AG09319 (cell line): ENCODE measurements at regions not wholly inside any gene's neighbourhood (a gene's known extent, or its start where the extent isn't known, plus 50 kb on each side); places are given as distances from the start of the nearest gene placed in this dataset.

Experiments used
- DNase-seq: peaks from one replicate; pipeline ENCODE4 v3.0.0-alpha.2; 2010; ENCODE audit warnings: low read depth; ENCODE audit errors: extremely low read depth
- CTCF ChIP-seq: IDR thresholded peaks from 2 replicates; pipeline ENCODE4 v1.5.1; 2011; ENCODE audit warnings: low read depth, mild to moderate bottlenecking, inconsistent platforms, low read length, moderate library complexity

DNA sequence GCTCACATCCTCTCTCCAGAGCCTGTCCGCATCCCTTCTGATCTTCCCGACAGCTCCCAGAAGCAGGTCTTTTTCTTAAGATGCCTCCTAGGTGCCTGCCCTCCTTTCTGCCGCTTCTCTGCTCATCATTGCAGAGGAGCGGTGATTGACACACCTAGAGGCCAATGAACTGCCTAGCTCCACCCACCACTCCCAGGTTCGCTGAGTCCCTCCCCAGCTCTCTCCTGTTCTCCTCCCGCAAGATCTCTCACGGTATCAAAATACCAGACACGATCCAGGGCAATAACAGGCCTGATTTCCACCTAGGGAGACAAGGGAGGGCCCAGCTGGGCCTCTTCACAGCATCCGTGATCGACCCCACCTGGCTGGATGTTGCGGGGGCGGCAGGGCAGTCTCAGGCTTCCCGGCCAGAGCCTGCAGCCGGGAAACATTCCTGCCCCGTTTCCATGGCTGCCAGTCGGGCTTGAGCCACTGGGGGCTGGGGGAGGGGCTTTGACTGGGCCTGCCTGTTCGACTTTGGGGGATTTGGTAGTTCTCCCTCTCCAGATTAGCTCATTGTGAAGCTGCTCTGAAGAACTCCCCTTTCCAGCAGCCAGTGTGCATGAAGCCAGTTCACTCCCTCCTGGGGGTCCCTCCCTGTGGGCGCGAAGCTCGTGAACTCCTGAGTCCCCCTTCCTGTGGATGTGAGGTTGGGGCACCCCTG is 373.5 kb downstream of the RPS24 start:
- TF ChIP-seq CTCF, result no peak
- DNase-seq, result no peak

DNA sequence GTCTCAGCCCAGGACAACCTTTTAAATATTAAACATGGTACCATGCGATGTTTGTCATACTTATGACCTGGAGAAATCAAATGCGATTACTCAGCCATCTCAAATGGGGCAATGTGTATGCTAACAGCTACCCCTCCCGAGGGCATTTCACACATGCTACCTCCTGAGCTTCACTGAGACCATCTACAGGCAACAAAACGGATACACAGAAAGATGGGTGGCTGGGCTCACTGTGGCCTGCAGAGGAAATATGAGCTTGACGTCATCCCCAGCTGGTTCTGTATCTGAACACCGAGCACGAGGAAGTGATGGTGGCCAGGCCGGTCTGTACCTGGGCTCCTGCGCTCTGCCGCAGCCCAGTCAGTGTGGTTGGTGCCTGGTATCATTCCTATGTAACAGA is 374.3 kb downstream of the RPS24 start:
- TF ChIP-seq CTCF, result no peak
- no peak for DNase-seq

GRCh38 chr10:78408671-78409472 is 375.2 kb downstream of the RPS24 start:
- TF ChIP-seq CTCF, result no peak
- no peak for DNase-seq

DNA sequence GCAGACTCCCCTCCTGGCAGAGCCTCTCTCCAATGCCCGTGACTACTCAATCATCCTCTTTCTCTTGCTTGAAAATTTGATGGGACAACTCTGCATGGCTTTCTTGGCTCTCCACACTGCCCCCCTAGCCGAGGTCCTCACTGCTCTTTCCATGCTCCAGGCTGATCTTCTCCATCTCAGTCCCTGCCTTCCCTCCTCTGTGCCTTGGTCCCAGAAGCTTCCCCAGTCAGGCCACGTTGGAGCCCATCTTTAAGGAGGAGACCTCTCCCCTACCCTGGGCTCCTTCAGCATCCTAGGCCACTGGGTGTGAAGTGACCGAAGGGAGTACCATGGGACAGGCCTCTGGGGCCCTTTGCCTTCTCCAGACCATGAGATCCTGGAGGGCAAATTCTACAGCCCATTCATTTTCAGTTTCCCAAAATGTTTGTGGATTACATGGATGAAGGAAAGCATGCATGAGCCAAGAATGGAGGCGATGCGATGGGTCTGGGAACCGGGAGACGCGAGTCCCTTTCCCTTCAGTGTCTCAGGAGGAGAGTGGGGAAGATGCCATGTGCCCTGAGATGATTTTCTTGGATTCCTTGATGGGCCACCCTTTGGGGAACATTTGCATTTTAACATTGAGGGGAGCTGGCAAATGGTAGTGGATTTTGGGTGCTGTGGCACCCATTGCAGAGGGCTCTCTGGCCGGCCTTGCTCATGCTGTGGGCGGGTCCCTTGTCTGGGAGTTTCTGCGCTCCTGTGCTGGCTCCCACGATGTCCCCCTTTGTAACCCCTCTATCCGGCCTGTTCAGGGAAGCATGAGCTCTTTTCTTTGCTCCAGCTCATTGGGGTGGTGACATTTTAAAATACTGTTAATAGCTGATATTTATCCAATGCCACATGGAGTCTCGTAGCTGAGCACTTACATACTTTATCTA is 376.6 kb downstream of the RPS24 start:
- no peak for TF ChIP-seq CTCF
- no peak for DNase-seq

GRCh38 chr10:78411716-78412115 is 378.1 kb downstream of the RPS24 start:
- DNase-seq, result no peak
- no peak for TF ChIP-seq CTCF

GRCh38 chr10:78412605-78413004 is 378.9 kb downstream of the RPS24 start:
- no peak for TF ChIP-seq CTCF
- DNase-seq, result no peak
